ENCODE measurements at regions not wholly inside any gene's neighbourhood (a gene's known extent, or its start where the extent isn't known, plus 50 kb on each side); places are given as distances from the start of the nearest gene placed in this dataset.
A peak's percentile ranks its signal among the peaks of the same experiment; 100 is the strongest.

GRCh38 chr1:8170059-8170835 lies 144.1 kb upstream of the ERRFI1 start:
- peak overlapping the region; percentile 19 to 39 for H3K4me3 Mint-ChIP-seq
- DNase-seq (no peak), ATAC-seq (no peak)
- no peaks in the 10 kb centered on the region for H3K9me3 Mint-ChIP-seq
- peak overlapping the region; percentile 64 to 77 for H3K27ac Mint-ChIP-seq
- H3K27me3 Mint-ChIP-seq: no peaks in the 10 kb centered on the region
- H3K4me1 Mint-ChIP-seq: peaks cover 49% of the 10 kb centered on the region

- peak overlapping the region; percentile 64 to 77 for H3K27ac Mint-ChIP-seq
Observed at GRCh38 chr1:8169364-8170058, 143.4 kb upstream of the ERRFI1 start.

GRCh38 chr1:8167936-8168335 lies 141.8 kb upstream of the ERRFI1 start:
- H3K27me3 Mint-ChIP-seq: no peaks in the 10 kb centered on the region
- no peaks in the 10 kb centered on the region for H3K9me3 Mint-ChIP-seq
- peak; percentile 12 to 24 for DNase-seq
- H3K27ac Mint-ChIP-seq: peak overlapping the region in 1 of 2 donors; percentile 19
- ATAC-seq: peak; percentile 9
- peaks cover 49% of the 10 kb centered on the region for H3K4me1 Mint-ChIP-seq
- no peak overlapping the region for H3K4me3 Mint-ChIP-seq

More at GRCh38 chr1:8169364-8170058, 143.4 kb upstream of the ERRFI1 start:
- H3K4me3 Mint-ChIP-seq: peak overlapping the region; percentile 39 to 48
- H3K27me3 Mint-ChIP-seq: no peaks in the 10 kb centered on the region
- no peaks in the 10 kb centered on the region for H3K9me3 Mint-ChIP-seq
- H3K4me1 Mint-ChIP-seq: peaks cover 49% of the 10 kb centered on the region
- peak; percentile 87 for ATAC-seq
- DNase-seq: peak; percentile 38 to 70

GRCh38 chr1:8166406-8166805 lies 140.3 kb upstream of the ERRFI1 start:
- Mint-ChIP-seq H3K27ac (no peak overlapping the region), H3K4me3 (no peak overlapping the region)
- ATAC-seq: no peak

GRCh38 chr1:8165595-8166360 lies 139.7 kb upstream of the ERRFI1 start:
- H3K27ac Mint-ChIP-seq: peak overlapping the region in 1 of 2 donors; percentile 32
- H3K27me3 Mint-ChIP-seq: peaks cover 15% of the 10 kb centered on the region
- ATAC-seq: no peak

More at GRCh38 chr1:8166406-8166805, 140.3 kb upstream of the ERRFI1 start:
- H3K9me3 Mint-ChIP-seq: no peaks in the 10 kb centered on the region
- H3K27me3 Mint-ChIP-seq: peaks cover 8% of the 10 kb centered on the region
- no peak for DNase-seq
- peaks cover 49% of the 10 kb centered on the region for H3K4me1 Mint-ChIP-seq

GRCh38 chr1:8164670-8165069 lies 138.6 kb upstream of the ERRFI1 start:
- DNase-seq: no peak
- peaks cover 41% of the 10 kb centered on the region for H3K4me1 Mint-ChIP-seq
- no peak overlapping the region for H3K4me3 Mint-ChIP-seq
- H3K27me3 Mint-ChIP-seq: peaks cover 17% of the 10 kb centered on the region
- no peak overlapping the region for H3K27ac Mint-ChIP-seq
- ATAC-seq: no peak
- H3K9me3 Mint-ChIP-seq: no peaks in the 10 kb centered on the region

More at GRCh38 chr1:8165595-8166360, 139.7 kb upstream of the ERRFI1 start:
- no peaks in the 10 kb centered on the region for H3K9me3 Mint-ChIP-seq
- H3K4me3 Mint-ChIP-seq: no peak overlapping the region
- peaks cover 49% of the 10 kb centered on the region for H3K4me1 Mint-ChIP-seq
- no peak for DNase-seq

GRCh38 chr1:8163039-8163438 lies 136.9 kb upstream of the ERRFI1 start:
- H3K4me1 Mint-ChIP-seq: peaks cover 43% of the 10 kb centered on the region
- ATAC-seq: no peak

GRCh38 chr1:8162168-8162567 lies 136.1 kb upstream of the ERRFI1 start:
- Mint-ChIP-seq H3K4me1 (peaks cover 34% of the 10 kb centered on the region), H3K4me3 (no peak overlapping the region), H3K9me3 (no peaks in the 10 kb centered on the region), H3K27ac (no peak overlapping the region), H3K27me3 (peaks cover 32% of the 10 kb centered on the region)
- ATAC-seq: no peak
- no peak for DNase-seq

More at GRCh38 chr1:8163039-8163438, 136.9 kb upstream of the ERRFI1 start:
- Mint-ChIP-seq H3K27me3 (peaks cover 23% of the 10 kb centered on the region), H3K4me3 (no peak overlapping the region), H3K9me3 (no peaks in the 10 kb centered on the region), H3K27ac (no peak overlapping the region)
- DNase-seq: no peak

GRCh38 chr1:8161546-8162105 lies 135.5 kb upstream of the ERRFI1 start:
- no peak for ATAC-seq
- H3K4me1 Mint-ChIP-seq: peaks cover 28% of the 10 kb centered on the region
- H3K27me3 Mint-ChIP-seq: peaks cover 38% of the 10 kb centered on the region
- H3K4me3 Mint-ChIP-seq: no peak overlapping the region
- no peaks in the 10 kb centered on the region for H3K9me3 Mint-ChIP-seq
- DNase-seq: no peak
- no peak overlapping the region for H3K27ac Mint-ChIP-seq

GRCh38 chr1:8159470-8160024 lies 133.4 kb upstream of the ERRFI1 start:
- no peak overlapping the region for H3K27ac Mint-ChIP-seq
- H3K4me1 Mint-ChIP-seq: peaks cover 25% of the 10 kb centered on the region
- H3K9me3 Mint-ChIP-seq: no peaks in the 10 kb centered on the region
- DNase-seq (no peak), ATAC-seq (no peak)
- peaks cover 57% of the 10 kb centered on the region for H3K27me3 Mint-ChIP-seq
- H3K4me3 Mint-ChIP-seq: no peak overlapping the region

- Mint-ChIP-seq H3K27me3 (peaks cover 61% of the 10 kb centered on the region), H3K4me1 (peaks cover 31% of the 10 kb centered on the region)
- ATAC-seq: peak; percentile 46
Observed at GRCh38 chr1:8158995-8159394, 132.9 kb upstream of the ERRFI1 start.

GRCh38 chr1:8157765-8158164 lies 131.7 kb upstream of the ERRFI1 start:
- Mint-ChIP-seq H3K27ac (peak overlapping the region in 1 of 2 donors; percentile 70), H3K4me1 (peaks cover 43% of the 10 kb centered on the region), H3K4me3 (no peak overlapping the region), H3K9me3 (no peaks in the 10 kb centered on the region), H3K27me3 (peaks cover 61% of the 10 kb centered on the region)
- DNase-seq: no peak
- no peak for ATAC-seq

More at GRCh38 chr1:8158995-8159394, 132.9 kb upstream of the ERRFI1 start:
- no peaks in the 10 kb centered on the region for H3K9me3 Mint-ChIP-seq
- no peak overlapping the region for H3K27ac Mint-ChIP-seq
- DNase-seq: no peak
- no peak overlapping the region for H3K4me3 Mint-ChIP-seq

GRCh38 chr1:8155528-8156186 lies 129.5 kb upstream of the ERRFI1 start:
- ATAC-seq: no peak
- DNase-seq: no peak
- H3K4me1 Mint-ChIP-seq: peaks cover 64% of the 10 kb centered on the region
- peaks cover 59% of the 10 kb centered on the region for H3K27me3 Mint-ChIP-seq
- H3K9me3 Mint-ChIP-seq: no peaks in the 10 kb centered on the region
- H3K27ac Mint-ChIP-seq: no peak overlapping the region
- H3K4me3 Mint-ChIP-seq: no peak overlapping the region

GRCh38 chr1:8154621-8155052 lies 128.5 kb upstream of the ERRFI1 start:
- Mint-ChIP-seq H3K27ac (no peak overlapping the region), H3K27me3 (peaks cover 62% of the 10 kb centered on the region), H3K9me3 (no peaks in the 10 kb centered on the region), H3K4me1 (peaks cover 72% of the 10 kb centered on the region), H3K4me3 (peak overlapping the region in 1 of 2 donors; percentile 41)
- DNase-seq: no peak
- no peak for ATAC-seq
